ENCODE measurements at regions not wholly inside any gene's neighbourhood (a gene's known extent, or its start where the extent isn't known, plus 50 kb on each side); places are given as distances from the start of the nearest gene placed in this dataset.

DNA sequence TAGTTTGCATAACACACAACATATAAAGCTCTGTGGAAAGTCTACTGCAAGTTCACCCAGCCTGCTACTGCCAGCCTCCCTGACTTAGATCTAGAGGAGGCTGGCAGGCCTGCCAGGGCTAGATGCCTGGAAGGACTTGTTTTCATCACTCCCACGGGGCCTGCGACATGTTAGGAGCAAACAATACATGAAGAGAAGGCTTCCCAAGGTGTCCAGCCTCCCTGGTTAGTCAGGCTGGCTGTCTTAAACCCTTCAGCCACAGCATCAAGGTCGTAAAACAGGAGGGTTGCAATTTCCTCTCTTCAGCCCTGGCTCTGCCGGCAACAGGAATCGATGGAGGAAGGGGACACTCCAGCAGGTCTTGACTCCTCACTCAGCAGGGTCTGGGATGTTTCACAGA lies 104.5 kb downstream of the NGF start:
- Histone ChIP-seq H3K4me3 (no peak overlapping the region), H3K4me1 (replicated peaks) (no peaks in the 10 kb centered on the region; the same call in 1 of the 2 replicates)
- no peak for DNase-seq (ENCODE audit: low read depth in 1 of 2, low spot score in 2 of 2)

DNA sequence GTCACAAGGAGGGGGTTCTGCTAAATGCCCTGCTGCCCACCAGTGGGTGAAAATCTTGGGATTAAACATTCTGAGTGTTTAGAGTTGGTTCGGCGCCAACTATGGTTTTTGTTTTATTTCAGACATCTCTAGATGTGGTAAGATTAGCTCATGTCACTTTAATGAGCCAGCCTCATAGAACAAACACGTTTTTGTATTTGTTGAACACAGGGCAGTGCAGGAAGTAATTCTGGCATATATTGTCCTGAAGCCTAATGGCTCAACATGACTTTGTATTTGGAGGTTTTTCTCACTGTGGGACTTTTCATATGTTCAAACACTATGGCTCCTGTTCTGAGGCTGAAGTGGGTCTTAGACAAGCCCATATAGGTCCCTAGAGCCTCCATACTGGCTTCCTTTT lies 107.8 kb downstream of the NGF start:
- Histone ChIP-seq H3K36me3 (no peaks in the 10 kb centered on the region), H3K27ac (no peak overlapping the region), H3K27me3 (replicated peaks) (no peaks in the 10 kb centered on the region), H3K4me1 (replicated peaks) (peaks cover 16% of the 10 kb centered on the region), H3K9me3 (replicated peaks) (peaks cover 3% of the 10 kb centered on the region; the same call in 1 of the 2 replicates), H3K4me3 (no peak overlapping the region)
- no peak for DNase-seq (ENCODE audit: low read depth in 1 of 2, low spot score in 2 of 2)

More for the DNA sequence above, 104.5 kb downstream of the NGF start:
- Histone ChIP-seq H3K27ac (no peak overlapping the region), H3K27me3 (replicated peaks) (no peaks in the 10 kb centered on the region), H3K9me3 (replicated peaks) (peaks cover 3% of the 10 kb centered on the region; the same call in 1 of the 2 replicates), H3K36me3 (no peaks in the 10 kb centered on the region)

DNA sequence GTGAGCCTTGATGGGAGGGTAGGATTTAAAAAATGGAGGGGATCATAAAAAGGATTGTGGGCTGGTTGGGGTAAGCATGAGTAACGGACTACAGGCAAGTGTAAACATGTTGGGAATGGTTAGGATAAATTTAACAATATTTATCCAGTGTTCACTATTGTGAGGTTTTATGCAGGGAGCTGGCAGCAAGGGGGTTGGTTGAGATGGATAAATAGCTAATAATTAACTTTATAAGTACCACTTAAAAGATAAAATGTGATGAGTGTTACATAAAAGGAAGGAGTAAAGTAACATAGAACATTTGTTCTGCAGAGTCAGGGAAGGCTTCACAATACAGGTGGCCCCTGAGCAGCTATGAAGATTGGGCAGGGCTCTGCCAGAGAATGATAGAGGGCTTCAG lies 109.0 kb downstream of the NGF start:
- H3K36me3 ChIP-seq: no peaks in the 10 kb centered on the region
- H3K27me3 ChIP-seq (replicated peaks): no peaks in the 10 kb centered on the region
- no peak overlapping the region for H3K27ac ChIP-seq
- no peak for DNase-seq (ENCODE audit: low read depth in 1 of 2, low spot score in 2 of 2)
- H3K4me1 ChIP-seq (replicated peaks): peaks cover 16% of the 10 kb centered on the region
- H3K4me3 ChIP-seq: no peak overlapping the region
- peaks cover 3% of the 10 kb centered on the region; the same call in 1 of the 2 replicates for H3K9me3 ChIP-seq (replicated peaks)

DNA sequence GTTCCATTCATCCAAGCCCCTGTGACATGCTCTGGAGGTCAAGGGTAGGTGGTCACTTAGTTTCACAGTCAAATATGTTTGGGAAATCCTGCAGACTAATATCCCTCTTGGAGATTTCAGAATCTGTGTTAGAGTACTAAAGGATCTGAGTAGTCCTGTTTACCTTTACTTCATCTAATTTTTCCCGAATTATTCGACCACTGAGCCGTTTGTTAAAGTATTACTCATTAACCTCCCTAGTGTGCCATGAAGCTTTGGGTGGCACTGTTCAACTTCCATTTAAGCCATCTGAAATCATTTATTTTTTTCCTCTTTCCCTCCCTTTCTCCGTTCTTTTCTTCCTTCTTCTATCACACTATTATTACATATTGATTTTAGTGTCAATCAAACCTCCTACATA lies 109.9 kb downstream of the NGF start:
- Histone ChIP-seq H3K4me1 (replicated peaks) (peaks cover 16% of the 10 kb centered on the region), H3K27ac (0 out of 2 replicates have a peak overlapping the region, but pooled peaks have one; percentile 7), H3K27me3 (replicated peaks) (no peaks in the 10 kb centered on the region), H3K4me3 (no peak overlapping the region), H3K9me3 (replicated peaks) (peaks cover 3% of the 10 kb centered on the region; the same call in 1 of the 2 replicates), H3K36me3 (no peaks in the 10 kb centered on the region)
- DNase-seq (ENCODE audit: low read depth in 1 of 2, low spot score in 2 of 2): no peak

DNA sequence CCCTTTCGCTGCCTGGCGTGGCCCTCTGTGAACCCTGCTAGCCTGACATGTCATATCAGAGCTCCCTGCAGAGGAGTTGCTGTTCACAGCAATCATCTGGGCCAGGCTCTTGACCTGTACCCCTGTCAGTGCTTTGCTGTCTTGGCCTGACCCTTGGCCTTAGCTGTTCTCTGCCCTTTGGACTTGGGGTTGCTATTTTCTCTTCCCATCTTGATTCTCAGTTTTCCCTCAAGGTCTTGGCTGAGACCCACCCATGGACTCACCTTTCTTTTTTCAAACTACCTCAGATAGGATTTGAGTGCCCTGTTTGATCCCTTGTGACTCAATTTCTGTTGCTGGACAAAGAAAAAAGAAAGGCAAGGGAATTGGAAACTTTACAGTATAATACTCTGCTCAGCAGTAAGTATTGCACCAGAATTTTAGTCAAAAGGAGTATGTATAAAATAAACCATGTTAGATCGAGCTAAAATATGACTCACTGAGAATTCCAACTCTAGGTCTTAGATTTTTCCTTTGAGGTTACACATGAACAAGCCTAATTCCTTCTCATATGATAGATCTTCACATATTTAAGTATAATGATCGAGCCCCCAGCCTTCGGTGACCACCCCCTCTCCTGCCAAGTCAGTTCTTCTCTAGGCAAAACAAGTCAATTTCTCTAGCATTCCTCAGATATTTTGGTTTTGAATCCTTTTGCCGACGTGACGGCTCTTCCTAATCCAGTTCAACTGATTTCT lies 110.5 kb downstream of the NGF start:
- Histone ChIP-seq H3K27ac (0 out of 2 replicates have a peak overlapping the region, but pooled peaks have one; percentile 7), H3K27me3 (replicated peaks) (no peaks in the 10 kb centered on the region), H3K9me3 (replicated peaks) (peaks cover 3% of the 10 kb centered on the region; the same call in 1 of the 2 replicates), H3K4me3 (no peak overlapping the region), H3K36me3 (no peaks in the 10 kb centered on the region), H3K4me1 (replicated peaks) (peaks cover 16% of the 10 kb centered on the region)
- DNase-seq (ENCODE audit: low read depth in 1 of 2, low spot score in 2 of 2): peak in 1 of 2 experiments; percentile 32

DNA sequence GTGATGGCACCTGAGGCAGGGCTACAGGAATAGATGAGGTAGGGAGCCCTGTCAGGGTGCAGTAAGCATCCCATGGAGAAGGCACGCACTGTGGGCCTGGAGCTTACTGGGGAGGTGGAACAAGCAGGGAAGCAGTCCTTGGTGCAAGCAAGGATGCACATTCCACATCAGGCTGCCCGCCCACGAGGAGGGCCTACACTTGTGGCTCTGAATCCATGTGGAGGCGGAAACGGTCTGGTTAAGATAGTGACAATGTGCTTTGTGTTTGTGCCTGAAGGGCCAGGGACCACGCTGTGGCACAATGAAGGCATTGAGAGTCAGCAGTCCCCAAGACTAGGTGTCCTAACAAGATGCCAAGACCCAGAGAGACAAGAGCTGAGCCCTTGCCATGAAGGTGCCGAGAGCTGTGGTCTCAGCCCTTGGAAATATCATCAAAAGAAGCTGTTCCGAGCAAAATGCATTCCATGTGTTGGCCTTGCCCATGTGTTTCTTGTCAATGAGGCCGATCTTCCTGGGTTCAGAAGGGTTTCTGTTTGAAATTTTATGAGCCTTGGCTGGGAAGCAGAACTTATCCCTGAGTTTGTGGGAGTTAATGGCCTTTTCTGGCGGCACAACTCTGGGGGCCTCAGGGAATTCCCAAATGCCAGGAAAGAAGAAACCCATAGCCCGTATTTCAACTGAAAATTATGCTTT lies 111.9 kb downstream of the NGF start:
- Histone ChIP-seq H3K9me3 (replicated peaks) (peaks cover 3% of the 10 kb centered on the region; the same call in 1 of the 2 replicates), H3K27me3 (replicated peaks) (no peaks in the 10 kb centered on the region), H3K4me3 (no peak overlapping the region), H3K4me1 (replicated peaks) (peaks cover 16% of the 10 kb centered on the region), H3K27ac (no peak overlapping the region), H3K36me3 (no peaks in the 10 kb centered on the region)
- DNase-seq (ENCODE audit: low read depth in 1 of 2, low spot score in 2 of 2): no peak

DNA sequence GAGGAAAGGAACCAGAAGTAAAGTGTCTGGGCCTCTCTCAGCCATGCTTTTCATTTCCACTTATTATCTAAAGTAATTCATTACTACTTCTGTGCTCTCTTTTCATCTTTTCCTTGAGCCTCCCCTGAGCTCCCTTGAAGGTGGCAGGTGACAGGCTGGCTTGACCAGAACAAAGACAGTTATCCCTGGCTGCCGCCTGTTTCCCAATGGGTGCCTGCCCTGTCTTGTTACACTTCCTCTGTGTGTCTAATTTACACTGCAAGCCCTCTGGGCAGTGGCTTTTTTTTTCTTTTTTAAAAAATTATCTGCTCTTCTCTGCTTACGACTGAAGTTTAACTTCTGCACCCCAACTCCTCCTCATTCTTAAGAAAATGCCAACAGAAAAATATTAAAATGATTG lies 113.4 kb downstream of the NGF start:
- H3K36me3 ChIP-seq: no peaks in the 10 kb centered on the region
- H3K27ac ChIP-seq: no peak overlapping the region
- peaks cover 16% of the 10 kb centered on the region for H3K4me1 ChIP-seq (replicated peaks)
- H3K9me3 ChIP-seq (replicated peaks): no peaks in the 10 kb centered on the region
- H3K4me3 ChIP-seq: no peak overlapping the region
- H3K27me3 ChIP-seq (replicated peaks): no peaks in the 10 kb centered on the region
- no peak for DNase-seq (ENCODE audit: low read depth in 1 of 2, low spot score in 2 of 2)

DNA sequence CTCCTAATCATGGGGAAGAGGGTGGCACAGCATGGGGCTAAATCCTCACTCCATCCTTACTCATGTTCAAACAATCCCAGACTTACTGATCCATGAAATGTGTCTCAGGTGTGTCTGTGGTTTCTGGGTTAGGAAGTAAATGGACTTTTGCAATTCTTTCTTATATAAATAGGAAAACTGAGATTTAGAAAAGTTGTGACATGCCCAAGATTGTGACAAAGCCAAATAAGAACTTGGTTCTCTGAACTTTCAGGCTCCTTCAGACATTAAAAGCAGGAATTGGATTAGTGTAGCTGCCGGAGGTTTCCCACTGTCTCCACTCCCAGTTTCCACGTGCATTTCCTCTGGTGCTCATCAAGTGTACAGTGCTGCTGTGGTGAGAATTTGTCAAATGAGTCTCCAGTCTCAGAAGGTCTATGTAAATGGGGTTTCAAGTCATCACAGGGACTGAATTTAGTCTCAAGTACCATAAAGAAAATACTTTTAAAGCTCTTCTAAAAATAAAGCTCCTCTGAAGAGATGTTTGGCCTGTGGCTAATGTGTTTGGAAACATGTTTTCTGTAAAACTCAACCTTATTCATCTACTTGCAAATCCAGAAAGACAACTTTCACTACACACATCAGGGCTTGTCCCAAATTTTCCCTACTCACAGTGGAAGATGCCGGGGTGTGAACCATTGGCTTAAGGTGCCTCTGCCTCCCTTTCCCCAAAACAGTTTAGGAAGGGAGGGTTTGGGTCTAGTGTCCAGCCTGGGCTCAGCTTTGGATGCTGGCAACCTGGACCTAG lies 115.2 kb downstream of the NGF start:
- no peak for DNase-seq (ENCODE audit: low read depth in 1 of 2, low spot score in 2 of 2)
- Histone ChIP-seq H3K4me1 (replicated peaks) (peaks cover 9% of the 10 kb centered on the region), H3K9me3 (replicated peaks) (no peaks in the 10 kb centered on the region), H3K27me3 (replicated peaks) (no peaks in the 10 kb centered on the region), H3K4me3 (no peak overlapping the region), H3K36me3 (no peaks in the 10 kb centered on the region), H3K27ac (no peak overlapping the region)

DNA sequence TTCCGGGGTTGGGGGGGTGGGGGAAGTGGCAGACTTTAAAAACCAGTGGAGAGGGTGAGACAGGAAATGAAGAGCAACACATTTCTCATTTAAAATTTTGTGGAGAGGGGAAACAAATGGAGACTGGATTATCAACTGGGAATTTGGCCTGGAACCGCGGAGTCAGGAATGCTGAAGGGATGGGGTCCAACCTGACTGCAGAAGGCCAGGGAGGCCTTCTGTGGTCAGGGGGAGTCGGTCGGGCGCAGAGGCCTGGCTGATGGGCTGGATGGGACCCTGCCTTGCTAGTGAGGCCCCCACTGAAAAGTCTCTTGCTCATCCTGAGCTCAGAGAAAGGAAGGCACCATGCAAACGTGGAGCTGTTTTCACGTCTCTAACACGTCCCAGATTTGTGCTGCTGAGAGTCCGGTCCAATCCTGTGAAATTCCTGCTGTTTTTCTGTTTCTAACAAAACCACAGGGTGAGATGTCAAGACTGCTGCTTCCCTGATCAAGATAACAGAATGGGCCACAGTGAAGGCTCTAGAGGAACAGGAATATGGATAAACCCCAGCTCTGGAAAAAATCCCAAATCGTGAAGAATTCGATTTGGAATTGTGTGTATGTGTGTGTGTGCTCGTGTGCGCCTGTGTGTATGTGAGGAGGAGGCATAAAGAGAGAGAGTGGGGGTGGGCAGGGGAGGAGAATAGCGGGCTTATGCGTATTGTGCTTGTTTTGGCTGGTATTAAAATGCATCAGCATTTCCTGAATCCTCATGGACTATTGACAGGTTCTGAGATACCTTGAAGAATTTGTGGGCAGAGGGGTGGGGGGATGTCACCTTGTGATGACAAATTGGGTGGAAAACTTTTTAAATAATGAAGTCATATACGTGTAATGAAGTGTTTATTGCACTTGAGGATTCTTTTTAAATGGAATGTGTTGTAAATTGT lies 117.4 kb downstream of the NGF start:
- Histone ChIP-seq H3K4me1 (replicated peaks) (no peaks in the 10 kb centered on the region), H3K27ac (no peak overlapping the region), H3K9me3 (replicated peaks) (no peaks in the 10 kb centered on the region), H3K4me3 (no peak overlapping the region), H3K27me3 (replicated peaks) (no peaks in the 10 kb centered on the region), H3K36me3 (no peaks in the 10 kb centered on the region)
- DNase-seq (ENCODE audit: low read depth in 1 of 2, low spot score in 2 of 2): no peak

DNA sequence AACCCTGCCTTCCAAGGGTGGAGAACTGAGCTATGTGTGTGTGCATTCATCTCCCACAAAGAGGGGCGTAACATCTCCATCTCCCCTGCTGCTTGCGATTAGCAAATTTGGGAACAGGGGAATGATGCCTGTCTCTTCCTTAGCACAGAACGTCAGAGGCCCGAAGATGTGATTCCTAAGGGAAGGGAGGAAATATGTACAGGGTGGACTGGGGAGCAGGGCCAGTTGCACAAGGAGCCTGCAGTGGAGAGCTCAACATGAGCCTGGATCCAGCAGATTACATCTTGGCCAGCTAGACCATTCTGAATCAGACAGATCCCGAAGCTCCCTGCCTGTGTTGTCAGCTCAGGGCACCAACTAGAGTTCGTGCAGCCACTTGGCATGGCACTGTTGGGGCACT lies 118.1 kb downstream of the NGF start:
- Histone ChIP-seq H3K4me3 (no peak overlapping the region), H3K27ac (no peak overlapping the region), H3K9me3 (replicated peaks) (no peaks in the 10 kb centered on the region), H3K4me1 (replicated peaks) (no peaks in the 10 kb centered on the region), H3K36me3 (no peaks in the 10 kb centered on the region), H3K27me3 (replicated peaks) (no peaks in the 10 kb centered on the region)
- DNase-seq (ENCODE audit: low read depth in 1 of 2, low spot score in 2 of 2): no peak

DNA sequence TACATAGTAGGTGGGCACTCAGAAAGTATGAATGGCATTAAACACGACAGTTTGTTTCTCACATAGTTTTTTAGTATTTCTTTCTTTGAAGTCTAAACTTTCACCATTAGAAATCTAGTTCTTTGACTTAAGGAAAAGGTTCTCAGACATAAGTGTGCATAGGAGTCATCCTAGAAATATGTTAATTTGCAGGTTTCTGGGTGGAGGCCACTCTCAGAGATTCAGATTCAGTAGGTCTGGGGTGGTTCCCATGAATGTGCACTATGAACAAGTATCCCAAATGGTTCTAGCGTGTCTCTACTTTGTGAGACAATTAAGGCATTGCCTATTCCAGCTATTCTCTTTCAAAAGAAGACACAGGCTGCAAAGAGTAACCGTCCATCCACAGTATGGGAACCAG lies 119.3 kb downstream of the NGF start:
- H3K36me3 ChIP-seq: no peaks in the 10 kb centered on the region
- no peak overlapping the region for H3K4me3 ChIP-seq
- no peaks in the 10 kb centered on the region for H3K4me1 ChIP-seq (replicated peaks)
- no peak overlapping the region for H3K27ac ChIP-seq
- no peak for DNase-seq (ENCODE audit: low read depth in 1 of 2, low spot score in 2 of 2)
- H3K9me3 ChIP-seq (replicated peaks): no peaks in the 10 kb centered on the region
- no peaks in the 10 kb centered on the region for H3K27me3 ChIP-seq (replicated peaks)

DNA sequence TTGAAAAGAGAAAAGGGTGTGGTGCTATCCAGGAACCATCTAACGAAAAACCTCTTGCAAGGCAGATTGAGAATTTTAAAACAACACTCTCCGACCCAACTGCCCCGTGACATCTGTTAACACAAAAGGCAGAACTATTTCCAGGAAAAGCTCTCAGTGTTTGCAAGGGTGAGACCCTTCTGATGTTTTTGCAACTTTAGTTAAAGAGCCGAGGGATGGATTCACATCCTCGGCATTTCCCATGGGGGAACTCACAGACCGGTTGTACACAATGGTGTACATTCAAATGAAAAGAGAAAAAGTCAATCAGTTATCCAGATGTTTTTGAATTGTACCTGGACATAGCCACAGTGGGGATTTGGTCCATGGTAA lies 120.0 kb downstream of the NGF start:
- no peaks in the 10 kb centered on the region for H3K4me1 ChIP-seq (replicated peaks)
- no peak overlapping the region for H3K4me3 ChIP-seq
- no peaks in the 10 kb centered on the region for H3K27me3 ChIP-seq (replicated peaks)
- no peaks in the 10 kb centered on the region for H3K9me3 ChIP-seq (replicated peaks)
- H3K27ac ChIP-seq: no peak overlapping the region
- no peaks in the 10 kb centered on the region for H3K36me3 ChIP-seq
- no peak for DNase-seq (ENCODE audit: low read depth in 1 of 2, low spot score in 2 of 2)

Measured in SJSA1 (cell line).